ENCODE measurements at regions not wholly inside any gene's neighbourhood (a gene's known extent, or its start where the extent isn't known, plus 50 kb on each side); places are given as distances from the start of the nearest gene placed in this dataset.

GRCh38 chr7:32428546-32428945 lies 61.6 kb downstream of the LSM5 start:
- no peak for DNase-seq

DNA sequence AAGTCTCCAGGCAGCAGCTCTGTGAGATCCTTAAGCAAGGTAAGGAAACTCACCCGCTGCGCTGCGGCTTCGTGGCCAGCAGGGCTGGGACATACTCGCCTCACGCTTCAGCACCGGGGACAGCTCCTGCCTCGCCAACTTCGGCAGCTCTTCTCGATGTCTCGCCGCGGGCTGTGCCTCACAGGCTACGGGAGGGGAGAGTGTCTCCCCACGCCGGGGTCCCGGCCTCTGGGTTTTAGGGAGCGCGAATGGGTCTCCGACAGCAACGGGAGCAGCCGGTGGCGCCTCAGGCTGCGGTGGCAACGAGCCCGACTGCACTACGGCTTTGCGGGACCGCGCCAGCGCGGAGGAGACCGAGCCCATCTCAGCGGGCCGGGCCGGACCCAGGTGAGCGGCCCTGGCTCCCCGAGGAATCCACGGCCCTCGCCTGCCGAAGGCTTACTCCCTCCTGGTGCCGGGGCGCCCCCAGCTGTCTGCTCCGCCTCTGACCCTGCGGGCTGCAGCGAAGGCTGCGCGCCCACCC lies 62.4 kb downstream of the LSM5 start:
- peak; percentile 82 for DNase-seq

GRCh38 chr7:32416846-32417245 lies 73.3 kb downstream of the LSM5 start:
- no peak for DNase-seq

GRCh38 chr7:32415936-32416335 lies 74.2 kb downstream of the LSM5 start:
- DNase-seq: no peak

GRCh38 chr7:32415519-32415918 lies 74.7 kb downstream of the LSM5 start:
- DNase-seq: no peak

- DNase-seq: no peak
Measured at GRCh38 chr7:32412471-32412870, 77.7 kb downstream of the LSM5 start.

DNA sequence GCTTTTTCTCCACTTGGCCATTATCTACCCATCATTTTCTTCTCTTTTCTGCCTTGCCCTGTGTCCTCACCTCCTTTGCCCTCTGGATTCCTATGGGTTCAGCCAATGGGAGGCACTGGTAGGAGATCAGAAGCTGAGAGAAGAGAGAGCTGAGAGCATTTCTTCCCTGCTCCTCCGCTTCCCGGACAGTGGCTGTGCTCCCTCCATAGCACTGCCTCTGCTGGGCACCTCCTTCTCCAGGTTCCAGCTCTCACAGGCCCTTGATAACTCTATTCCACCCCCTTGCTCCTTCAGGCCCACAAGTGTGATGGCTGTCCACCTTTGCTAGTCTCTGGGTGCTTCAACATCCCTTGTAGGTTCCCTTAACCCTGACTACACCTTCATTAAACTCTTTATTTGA lies 79.6 kb downstream of the LSM5 start:
- no peak for DNase-seq

DNA sequence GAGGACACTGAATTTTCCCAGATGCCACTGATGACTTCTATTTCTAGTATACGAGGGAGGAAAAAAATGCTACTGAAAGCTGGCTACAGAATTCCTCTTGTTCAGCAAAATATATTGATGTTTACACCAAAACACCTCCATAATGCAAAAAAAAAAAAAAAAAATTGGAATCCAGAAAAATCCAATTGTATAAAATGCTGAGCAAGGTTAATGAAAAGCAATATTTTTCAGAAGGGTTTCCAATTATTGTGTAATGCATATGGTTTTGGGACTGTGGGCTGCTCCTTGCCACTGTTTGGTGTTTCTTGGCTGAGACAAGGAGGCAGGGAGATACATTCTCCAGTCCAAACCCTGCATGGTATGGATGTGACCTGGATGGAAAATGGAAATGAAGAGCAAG lies 83.8 kb downstream of the LSM5 start:
- no peak for DNase-seq

DNA sequence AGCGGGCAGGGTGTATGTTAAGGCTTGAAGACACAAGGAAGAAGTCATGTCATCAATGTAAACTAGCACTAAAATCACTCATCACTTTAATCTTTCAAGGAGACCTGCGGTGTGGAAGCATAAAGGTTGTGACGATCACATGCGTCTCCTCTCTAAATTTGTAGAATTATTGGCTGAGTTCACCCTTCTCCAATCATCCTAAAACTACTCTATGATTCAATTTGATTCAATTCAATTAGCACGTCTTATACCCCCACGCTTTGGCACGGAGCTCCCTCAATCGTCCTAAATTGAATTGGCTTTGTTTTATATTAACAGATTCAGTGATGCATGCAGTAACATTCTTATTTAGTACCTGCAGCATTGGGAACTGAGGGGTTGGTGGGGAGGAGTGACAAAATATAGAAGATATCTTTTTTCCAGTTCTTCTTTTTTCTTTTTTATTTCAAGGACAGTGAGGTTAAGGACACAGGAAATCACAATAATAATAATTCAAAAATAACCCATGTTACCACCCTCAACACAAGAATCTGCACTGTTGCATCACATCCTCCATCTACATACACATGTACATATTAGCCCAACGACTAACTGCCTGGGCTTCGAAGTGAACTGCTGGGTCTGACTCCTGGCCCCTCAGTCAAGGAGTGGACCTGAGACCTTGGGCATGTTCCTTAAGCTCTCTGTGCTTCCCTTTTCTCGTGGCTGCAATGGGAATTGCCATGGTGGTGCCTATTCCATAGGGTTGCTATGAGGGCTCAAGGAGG lies 86.5 kb downstream of the LSM5 start:
- DNase-seq: no peak

DNA sequence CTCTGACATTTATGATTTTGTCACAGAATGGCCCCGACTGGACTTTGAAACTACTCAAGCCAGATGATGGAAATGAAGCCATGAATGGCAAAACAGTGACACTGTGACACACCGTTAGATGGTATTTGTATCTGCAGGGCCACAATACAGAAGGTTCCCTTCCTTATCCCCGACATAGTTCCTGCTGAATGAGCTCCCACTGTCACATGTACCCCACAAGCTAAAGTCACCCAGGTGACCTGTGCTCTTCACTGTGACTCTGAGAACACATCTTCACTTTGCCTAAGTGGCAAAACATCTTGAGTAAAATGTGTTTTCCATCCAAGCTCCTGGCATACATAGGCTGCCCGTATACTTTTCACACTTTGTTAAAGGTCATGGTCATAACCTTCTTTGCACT lies 89.5 kb downstream of the LSM5 start:
- no peak for DNase-seq

DNA sequence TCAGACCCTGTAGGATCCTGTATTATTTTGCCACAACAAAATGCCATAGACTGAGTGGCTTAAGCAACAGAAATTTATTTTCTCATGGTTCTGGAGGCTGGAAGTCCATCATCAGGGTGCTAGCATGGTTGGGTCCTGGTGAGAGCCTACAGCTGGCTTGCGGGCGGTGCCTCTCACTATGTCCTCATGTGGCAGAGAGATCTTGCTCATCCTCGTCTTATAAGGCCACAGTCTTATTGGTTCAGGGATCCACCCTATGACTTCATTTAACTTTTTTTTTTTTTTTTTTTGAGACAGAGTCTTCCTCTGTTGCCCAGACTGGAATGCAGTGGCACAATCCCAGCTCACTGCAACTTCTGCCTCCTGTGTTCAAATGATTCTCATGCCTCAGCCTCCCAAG lies 90.9 kb downstream of the LSM5 start:
- no peak for DNase-seq

DNA sequence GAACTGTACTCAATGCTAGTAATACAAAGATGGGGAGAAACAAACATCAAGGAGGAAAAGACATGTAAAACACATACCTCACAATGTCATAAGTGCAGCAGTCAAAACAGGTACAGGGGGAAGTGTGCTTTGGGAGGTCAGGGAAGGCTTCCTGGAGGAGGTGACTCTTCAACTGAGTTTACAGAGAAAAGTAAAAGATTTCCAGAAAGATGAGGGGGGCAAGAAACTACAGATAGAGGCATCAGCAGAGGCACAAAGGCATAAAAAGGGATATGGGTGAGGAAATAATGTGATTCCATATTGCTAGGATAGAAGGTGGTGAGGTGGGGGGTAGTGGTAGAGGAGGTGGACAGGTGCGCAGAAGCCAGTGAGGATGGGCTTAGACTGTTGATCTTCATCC lies 95.0 kb downstream of the LSM5 start:
- no peak for DNase-seq

GRCh38 chr7:32393861-32394260 lies 96.3 kb downstream of the LSM5 start:
- DNase-seq: no peak

- no peak for DNase-seq
Measured at GRCh38 chr7:32390210-32390609, 100.0 kb downstream of the LSM5 start.

GRCh38 chr7:32385316-32385956 lies 104.7 kb downstream of the LSM5 start:
- DNase-seq: no peak

DNA sequence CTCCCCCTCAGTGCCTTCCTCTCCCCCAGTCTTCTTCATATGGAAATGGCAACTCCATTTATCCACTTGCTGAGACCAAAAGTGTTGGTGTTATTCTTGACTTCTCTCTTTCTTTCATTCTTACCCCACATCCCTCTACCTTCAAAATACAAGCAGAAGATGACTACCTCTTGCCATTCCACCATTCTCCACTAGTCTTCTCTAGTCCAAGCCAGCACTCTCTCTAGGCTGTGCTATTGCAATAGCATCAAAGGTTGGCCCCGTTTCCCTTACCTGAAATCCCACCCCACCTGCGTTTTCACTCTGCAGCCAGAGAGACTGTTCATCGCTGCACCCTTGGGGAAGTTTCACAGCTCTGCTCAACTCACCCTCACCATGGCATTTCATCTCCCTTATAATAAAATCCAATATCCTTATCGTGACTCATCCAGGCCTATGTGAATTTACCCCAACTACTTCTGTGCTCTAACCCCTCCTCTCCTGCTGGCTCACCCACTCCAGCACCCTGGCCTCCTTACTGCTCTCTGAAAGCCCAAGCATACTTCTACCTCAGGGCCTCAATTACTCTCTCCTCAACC lies 109.1 kb downstream of the LSM5 start:
- DNase-seq: no peak

- no peak for DNase-seq
Measured at GRCh38 chr7:32379510-32380112, 110.6 kb downstream of the LSM5 start.

- no peak for DNase-seq
Measured at GRCh38 chr7:32378988-32379387, 111.2 kb downstream of the LSM5 start.

DNA sequence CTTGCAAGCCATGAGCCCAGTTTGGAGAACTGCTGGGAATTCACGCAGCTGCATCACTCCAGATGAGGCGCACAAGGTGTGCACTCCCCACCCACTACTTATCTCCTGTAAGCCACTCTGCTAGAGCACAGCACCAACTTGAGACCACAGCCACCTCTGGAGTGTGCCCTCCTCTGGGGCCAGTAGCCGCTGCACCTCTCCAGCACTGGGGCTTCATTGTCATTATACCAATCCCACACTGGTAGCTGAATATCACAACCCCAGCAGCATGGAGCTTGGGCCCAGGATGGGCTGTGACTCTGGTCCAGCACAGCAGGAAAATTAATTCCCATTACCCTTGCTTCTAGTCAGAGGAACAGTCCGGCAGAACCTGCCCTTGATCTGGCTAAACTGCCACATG lies 125.6 kb downstream of the LSM5 start:
- no peak for DNase-seq

DNA sequence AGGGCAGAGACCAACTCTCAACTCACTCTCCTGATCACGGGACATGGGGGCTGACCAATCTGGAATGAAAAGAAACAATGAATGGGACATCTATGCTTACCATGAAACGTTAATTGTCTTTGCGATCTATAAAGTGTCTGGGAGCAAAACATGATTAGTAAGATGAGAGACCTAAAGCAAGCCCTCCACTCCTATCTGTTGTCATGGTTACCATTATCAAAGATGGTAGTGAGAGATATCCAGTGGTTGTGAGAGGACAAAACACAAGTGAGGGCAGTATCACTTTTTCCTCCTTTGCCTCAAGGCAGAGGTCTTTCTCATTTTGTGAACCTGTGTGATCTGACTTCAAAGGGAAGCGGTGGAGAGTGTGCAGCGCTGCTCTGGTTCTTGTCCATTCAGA lies 130.1 kb downstream of the LSM5 start:
- DNase-seq: no peak

- DNase-seq: no peak
Measured at GRCh38 chr7:32357535-32358277, 132.5 kb downstream of the LSM5 start.

GRCh38 chr7:32347244-32347828 lies 142.8 kb downstream of the LSM5 start:
- no peak for DNase-seq

DNA sequence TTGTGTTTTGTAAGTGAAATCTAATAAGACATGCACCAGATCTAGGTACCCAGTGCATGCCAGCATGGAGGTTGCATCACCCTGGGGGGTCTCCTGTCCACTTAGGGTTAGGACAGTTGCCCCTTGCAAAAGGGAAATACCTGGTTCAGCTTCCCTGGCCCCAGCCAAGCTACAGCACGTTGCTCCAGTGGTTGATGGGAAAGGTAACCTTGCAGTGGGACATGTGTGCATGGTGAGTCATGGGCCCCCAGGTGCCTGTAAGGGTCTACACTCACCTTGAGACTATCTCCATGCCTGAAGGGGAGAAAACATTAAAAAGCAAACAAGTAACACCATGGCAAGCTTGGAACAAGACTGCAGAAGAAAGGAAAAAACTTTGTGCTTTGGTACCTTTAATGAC lies 143.9 kb downstream of the LSM5 start:
- no peak for DNase-seq

Measured in activated CD8-positive, alpha-beta memory T cell treated with anti-CD3 and anti-CD28 coated beads for 24 hours (primary cell).